HEK293T (cell line): ENCODE measurements at regions not wholly inside any gene's neighbourhood (a gene's known extent, or its start where the extent isn't known, plus 50 kb on each side); places are given as distances from the start of the nearest gene placed in this dataset.

Experiments used
- ARNT ChIP-seq: fragments of 450-650 bp; IDR thresholded peaks from 2 replicates; pipeline ENCODE4 v1.6.1; 2017; ENCODE audit warnings: mild to moderate bottlenecking
- BHLHE40 ChIP-seq: fragments of 450-650 bp; IDR thresholded peaks from 2 replicates; pipeline ENCODE4 v1.6.1; 2016; ENCODE audit warnings: mild to moderate bottlenecking, moderate library complexity, borderline replicate concordance
- FOXA1 ChIP-seq: fragments of 450-650 bp; IDR thresholded peaks from 2 replicates; pipeline ENCODE4 v1.6.1; 2016; ENCODE audit warnings: mild to moderate bottlenecking
- FOXM1 ChIP-seq: fragments of 450-650 bp; IDR thresholded peaks from 2 replicates; pipeline ENCODE4 v1.6.1; 2017; ENCODE audit warnings: mild to moderate bottlenecking, borderline replicate concordance
- HDGF ChIP-seq: fragments of 450-650 bp; IDR thresholded peaks from 2 replicates; pipeline ENCODE4 v1.6.1; 2017; ENCODE audit warnings: antibody characterized with exemption, borderline replicate concordance
- L3MBTL2 ChIP-seq: fragments of 450-650 bp; conservative IDR thresholded peaks from 2 replicates; pipeline ENCODE4 v1.6.1; 2016; ENCODE audit warnings: mild to moderate bottlenecking
- NFRKB ChIP-seq: fragments of 450-650 bp; IDR thresholded peaks from 2 replicates; pipeline ENCODE4 v1.6.1; 2016; ENCODE audit warnings: mild to moderate bottlenecking, moderate library complexity
- SP1 ChIP-seq: fragments of 450-650 bp; IDR thresholded peaks from 2 replicates; pipeline ENCODE4 v1.6.1; 2017
- SUZ12 ChIP-seq: fragments of 450-650 bp; IDR thresholded peaks from 2 replicates; pipeline ENCODE4 v1.6.1; 2016; ENCODE audit warnings: mild to moderate bottlenecking
- ZNF384 ChIP-seq: fragments of 450-650 bp; IDR thresholded peaks from 2 replicates; pipeline ENCODE4 v1.6.1; 2016
- TF ChIP-seq, protein P1 (sequence below): fragments of 450-650 bp; IDR thresholded peaks from 2 replicates; pipeline ENCODE4 v1.6.1; 2016

DNA sequence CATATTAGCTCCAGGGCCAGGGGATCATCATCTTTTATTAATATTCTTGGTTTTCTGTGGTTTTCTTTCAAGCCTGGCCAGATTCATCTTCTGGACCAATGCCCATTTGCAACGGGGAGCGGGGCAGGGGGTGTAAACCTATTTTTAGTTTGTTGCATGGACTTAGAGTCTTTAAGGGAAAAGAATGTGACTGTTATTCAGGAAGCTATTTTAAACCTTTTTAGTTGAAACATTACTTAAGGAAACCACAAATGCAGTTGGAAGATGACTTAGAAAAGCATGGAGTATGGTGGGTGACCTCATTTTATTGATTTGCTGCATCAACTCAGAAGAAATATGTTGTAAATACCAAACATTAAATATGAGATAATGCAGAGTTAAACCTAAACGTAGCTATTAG is 368.4 kb upstream of the E2F7 start:
- TF ChIP-seq ZNF384 (no peak), ARNT (no peak), NFRKB (no peak), FOXA1 (no peak), L3MBTL2 (no peak), BHLHE40 (no peak), FOXM1 (no peak), SUZ12 (no peak), SP1 (no peak), HDGF (no peak)
- TF ChIP-seq, protein P1, sequence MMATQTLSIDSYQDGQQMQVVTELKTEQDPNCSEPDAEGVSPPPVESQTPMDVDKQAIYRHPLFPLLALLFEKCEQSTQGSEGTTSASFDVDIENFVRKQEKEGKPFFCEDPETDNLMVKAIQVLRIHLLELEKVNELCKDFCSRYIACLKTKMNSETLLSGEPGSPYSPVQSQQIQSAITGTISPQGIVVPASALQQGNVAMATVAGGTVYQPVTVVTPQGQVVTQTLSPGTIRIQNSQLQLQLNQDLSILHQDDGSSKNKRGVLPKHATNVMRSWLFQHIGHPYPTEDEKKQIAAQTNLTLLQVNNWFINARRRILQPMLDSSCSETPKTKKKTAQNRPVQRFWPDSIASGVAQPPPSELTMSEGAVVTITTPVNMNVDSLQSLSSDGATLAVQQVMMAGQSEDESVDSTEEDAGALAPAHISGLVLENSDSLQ, result no peak
